Skeletal muscle cell (primary cell): ENCODE measurements at regions not wholly inside any gene's neighbourhood (a gene's known extent, or its start where the extent isn't known, plus 50 kb on each side); places are given as distances from the start of the nearest gene placed in this dataset.
"Not testable (repeated sequence)": the region's sequence is repeated elsewhere in the genome, so short reads cannot be mapped to it uniquely, and the experiment has no call there.

ENCODE experiments used
- DNase-seq: peaks from one replicate; pipeline ENCODE4 v3.0.0-alpha.2; 2010; ENCODE audit warnings: low read depth
- H3K4me3 ChIP-seq: 2 replicates; pipeline ENCODE4 v1.5.1; 2011; ENCODE audit warnings: low read depth, mild to moderate bottlenecking, control low read depth, low read length, moderate library complexity

DNA sequence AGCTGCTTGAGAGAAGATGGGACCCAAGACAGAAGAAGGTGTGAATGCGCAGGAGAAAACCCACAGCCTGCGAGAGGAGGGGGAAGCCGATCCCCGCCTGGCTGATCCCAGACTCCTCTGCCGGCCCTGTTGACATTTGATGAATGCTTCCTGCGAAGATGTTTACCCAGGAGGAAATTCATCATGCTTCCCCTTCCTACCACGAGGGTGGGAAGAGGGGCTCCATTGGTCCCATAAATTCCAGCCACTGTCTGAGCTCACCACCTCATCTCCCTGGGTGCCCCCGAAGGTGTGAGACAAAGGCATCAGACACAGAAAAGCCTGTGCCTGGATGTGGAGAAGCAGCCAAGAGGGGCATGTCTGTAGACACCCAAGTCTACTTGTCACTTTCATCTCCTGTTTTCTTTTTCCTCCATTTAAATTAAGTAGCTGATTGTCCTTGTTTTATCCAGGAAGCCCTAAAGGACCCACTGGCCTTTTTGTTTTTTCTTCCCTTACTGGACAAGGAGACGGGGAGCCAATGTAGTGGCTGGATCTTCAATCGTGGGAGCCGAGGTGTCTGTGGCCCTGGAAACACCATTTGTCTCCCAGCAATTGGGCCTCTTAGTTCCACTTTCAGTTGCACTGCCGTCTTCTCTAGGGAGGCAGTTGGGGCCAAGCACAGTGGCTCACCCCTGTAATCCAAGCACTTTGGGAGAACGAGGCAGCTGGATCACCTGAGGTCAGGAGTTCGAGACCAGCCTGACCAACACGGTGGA is 95.3 kb upstream of the HES1 start:
- H3K4me3 ChIP-seq = no peak overlapping the region
- no peak for DNase-seq

DNA sequence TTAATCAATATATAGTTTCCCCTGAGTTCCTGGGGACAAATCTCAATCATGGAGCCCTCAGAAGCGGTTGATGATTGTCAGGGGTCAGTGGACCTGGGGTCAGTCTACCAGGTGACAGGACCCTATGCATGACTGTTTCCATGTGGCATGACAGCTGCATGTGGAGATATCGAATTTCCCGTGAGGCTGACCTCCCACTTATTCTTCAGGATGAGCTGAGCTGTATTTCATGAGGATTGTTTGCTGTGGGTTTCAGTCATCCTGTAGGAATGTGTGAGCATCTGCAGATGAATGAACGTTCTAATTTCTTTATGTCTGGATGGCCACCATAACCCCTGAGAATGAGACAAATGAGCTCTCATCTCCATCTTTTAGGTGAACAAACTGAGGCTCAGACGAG is 93.0 kb upstream of the HES1 start:
- peak; percentile 73 for DNase-seq
- H3K4me3 ChIP-seq = no peak overlapping the region

DNA sequence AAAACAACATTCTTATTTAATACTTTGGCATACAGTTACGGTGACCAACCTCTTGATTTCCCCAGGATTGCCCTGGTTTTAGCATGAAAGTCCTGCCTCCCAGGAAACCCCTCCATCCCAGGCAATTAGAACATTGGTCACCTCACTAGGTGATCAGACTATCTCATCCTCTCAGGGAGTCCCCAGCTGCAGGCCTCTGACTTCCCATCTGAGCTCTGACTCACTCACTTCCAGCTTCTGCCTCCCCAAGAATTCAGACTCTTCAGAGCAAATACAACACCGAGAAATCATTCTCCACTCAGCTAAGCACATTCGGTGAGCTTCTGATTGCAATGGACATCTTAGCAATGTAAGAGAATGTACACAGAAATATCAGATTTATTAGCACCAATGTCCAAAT is 92.4 kb upstream of the HES1 start:
- peak; percentile 61 for DNase-seq
- no peak overlapping the region for H3K4me3 ChIP-seq

DNA sequence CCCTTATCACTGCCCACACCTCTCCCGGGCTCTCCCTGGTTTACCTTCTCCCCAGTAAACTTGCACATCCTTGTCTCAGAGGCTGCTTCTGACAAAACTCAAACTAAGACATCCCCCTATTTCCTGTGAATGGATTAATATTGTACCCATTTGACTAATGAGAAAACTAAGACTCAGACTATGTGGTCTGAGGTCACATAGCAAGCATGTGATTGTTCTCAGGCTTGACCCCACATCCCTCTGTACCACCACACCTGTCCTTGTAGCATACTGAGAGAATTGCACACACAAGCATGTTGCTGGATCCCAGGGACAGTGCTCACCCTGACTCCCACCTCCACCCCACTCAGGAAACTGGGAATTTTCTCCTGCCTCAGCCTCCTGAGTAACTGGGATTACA is 90.7 kb upstream of the HES1 start:
- DNase-seq = no peak
- no peak overlapping the region for H3K4me3 ChIP-seq

DNA sequence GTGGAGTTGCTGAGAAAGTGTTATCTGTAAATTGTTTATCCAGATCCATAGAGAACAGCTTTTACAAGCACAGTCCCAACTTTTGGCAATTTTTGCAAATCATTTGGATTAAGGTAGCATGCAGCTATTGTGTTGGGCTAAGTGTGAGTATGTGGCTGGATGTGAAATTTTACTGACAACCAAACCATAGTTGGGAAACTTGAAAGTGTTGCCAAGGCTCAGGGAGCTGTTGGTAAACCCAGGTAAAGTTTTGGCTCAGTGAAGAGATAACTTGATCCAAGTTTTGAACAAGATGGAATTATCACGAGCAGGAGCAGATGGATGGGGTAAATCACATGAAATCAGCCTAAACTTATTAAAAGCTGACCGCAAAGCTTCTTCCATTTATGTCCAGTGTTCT is 90.0 kb upstream of the HES1 start:
- no peak for DNase-seq
- H3K4me3 ChIP-seq = no peak overlapping the region

DNA sequence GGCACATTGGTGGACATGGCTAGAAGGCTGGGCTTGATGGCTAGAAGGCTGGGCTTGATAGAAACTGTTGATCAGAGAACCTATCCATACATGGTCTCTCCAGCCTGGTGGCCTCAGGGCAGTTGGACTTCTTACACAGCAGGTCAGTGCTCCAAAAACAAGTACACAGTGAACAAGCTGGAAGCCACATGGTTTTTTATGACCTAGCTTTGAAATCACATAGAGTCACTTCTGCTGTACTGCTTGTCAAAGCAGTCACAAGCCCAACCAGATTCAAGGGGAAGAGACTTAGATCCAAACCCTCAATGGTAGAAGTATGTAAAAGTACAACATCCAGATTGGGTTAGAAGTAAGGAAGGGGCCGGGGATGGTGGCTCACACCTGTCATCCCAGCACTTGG is 89.4 kb upstream of the HES1 start:
- no peak overlapping the region for H3K4me3 ChIP-seq
- no peak for DNase-seq

DNA sequence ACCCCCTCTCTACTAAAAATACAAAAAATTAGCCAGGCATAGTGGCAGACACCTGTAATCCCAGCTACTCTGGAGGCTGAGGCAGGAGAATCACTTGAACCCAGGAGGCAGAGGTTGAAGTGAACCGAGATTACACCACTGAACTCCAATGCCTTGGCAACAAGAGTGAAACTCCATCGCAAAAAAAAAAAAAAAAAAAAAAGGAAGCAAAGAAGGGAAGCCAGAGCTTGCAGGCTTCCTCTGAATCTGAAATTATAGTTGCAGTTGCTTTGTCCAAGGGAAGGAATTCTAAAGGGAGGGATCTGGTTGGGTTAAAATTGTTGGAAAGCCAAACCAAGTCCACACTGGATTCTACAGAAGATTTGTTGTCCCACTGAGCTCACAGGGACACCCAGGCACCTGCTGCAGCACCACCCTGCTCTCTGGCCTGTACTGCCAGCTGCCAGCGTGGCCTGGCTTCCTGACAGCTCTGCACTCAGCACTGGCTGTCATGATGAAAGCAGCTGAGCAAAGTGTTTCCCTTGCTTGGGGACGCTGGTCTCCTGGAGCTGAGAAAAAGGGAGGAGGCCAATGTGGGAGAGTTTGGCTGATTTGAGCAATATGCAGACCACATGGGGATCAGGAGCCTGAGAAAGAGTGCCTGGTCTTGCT is 88.8 kb upstream of the HES1 start:
- no peak overlapping the region for H3K4me3 ChIP-seq
- peak; percentile 59 for DNase-seq

DNA sequence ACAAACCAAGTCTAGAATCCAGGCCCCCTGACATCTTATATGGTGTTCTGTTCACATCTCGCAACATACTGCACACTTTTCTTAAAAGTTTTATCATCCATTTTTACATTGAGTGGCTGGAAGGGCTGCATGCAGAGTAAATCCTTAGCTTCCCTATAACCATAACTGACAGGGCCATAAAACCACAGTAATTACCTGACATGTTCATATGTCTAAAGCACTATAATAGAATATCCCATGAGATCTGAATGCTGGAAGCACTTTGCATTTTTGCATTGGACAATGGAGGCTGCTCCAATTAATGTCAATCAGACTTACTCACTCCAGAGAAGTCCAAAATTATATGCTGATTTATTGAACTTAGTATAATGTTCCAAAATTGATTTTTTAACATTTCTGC is 86.6 kb upstream of the HES1 start:
- no peak for DNase-seq

DNA sequence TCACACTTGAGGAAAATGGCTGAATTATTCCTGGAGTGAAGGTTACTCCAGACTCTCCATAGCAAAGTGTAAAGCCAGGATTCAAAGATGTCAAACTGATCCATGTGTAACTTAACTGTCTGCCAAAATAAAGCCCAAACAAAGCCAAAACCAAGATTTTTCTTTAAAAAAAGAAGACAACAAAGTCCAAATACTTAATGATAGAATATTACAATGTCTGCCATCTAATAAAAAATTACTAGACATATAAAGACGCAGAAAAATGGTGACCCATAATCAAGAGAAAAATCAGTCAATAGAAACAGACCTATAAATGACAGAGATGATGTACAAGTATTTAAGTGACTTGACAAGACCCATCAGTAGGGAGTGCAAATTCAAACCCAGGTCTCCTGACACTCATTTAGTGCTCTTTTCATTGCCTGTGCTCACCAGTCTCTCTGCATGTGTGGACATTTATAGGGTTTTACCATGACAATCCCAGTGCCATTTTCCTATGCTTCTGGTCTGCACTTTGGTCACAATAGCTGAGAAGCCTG is 85.1 kb upstream of the HES1 start:
- DNase-seq = no peak
- no peak overlapping the region for H3K4me3 ChIP-seq

More for the DNA sequence above, 86.6 kb upstream of the HES1 start:
- H3K4me3 ChIP-seq = no peak overlapping the region

DNA sequence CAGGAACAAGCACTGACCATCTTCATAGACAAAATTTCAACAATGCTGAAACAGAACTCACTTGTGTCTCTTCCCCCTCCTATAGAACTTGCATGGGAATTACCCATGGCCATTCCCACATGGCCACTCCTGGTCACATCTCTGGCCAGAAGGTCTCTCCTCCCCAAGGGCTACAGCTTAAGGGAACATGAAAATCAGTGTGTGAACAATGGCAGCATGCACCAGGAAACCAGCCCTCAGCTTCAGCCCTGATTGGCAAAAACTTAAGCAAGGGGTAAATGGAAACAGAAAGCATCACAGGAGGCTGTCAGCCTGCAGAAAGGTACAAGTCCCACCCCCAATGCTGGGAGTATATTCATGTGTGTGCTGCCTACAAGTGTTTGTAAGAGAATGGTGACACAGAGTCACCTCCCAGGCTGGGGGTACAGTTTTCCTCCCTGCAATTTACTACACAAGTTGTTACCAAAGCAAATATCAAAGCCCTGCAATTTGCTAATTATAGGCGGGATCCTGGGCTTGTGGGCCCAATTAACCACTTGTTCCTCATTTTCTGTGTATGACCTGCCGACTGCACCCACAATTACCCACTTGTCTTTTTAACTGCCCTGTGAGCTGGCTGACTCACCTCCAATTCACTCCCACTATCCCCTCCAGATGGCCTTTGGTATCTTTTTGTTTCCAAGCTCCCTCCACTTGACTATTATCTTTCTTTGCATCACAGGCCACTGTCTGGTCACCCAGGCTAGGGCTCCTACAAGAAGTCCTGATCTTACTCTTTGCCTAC is 84.4 kb upstream of the HES1 start:
- no peak overlapping the region for H3K4me3 ChIP-seq
- no peak for DNase-seq

DNA sequence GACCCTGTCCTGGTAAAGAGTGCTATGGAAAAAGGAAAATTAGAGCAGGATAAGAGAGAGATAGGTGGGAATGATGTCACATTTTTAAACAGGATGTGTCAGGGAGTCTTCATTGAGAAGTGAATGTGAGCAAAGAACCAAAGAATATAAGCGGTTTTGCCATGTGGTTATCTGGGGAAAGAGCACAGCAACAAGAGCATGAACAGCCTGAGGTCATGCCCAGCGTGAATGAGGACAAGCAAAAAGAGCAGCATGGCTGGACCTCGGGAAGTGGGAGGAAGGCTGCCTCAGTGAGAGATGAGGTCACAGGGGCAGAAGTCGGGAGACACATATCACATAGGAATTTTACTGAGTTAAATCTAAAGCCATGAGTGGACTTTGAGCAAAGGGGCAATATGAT is 82.8 kb upstream of the HES1 start:
- DNase-seq = no peak
- no peak overlapping the region for H3K4me3 ChIP-seq

DNA sequence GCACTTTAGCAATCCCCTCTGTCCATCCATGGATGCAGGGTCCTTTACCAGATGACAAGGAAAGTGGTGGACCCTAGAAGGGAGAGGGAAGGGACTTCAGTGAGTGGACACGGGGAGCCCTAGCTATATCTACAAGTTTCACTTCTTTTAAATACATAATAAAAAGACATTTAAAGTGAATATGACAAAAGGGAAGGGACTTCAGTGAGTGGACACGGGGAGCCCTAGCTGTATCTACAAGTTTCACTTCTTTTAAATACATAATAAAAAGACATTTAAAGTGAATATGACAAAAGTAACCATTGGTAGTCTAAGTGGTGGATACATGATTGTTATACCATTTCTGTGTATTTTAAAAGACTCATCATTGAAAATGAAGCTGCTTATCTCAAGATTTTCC is 81.9 kb upstream of the HES1 start:
- DNase-seq = no peak
- no peak overlapping the region for H3K4me3 ChIP-seq

DNA sequence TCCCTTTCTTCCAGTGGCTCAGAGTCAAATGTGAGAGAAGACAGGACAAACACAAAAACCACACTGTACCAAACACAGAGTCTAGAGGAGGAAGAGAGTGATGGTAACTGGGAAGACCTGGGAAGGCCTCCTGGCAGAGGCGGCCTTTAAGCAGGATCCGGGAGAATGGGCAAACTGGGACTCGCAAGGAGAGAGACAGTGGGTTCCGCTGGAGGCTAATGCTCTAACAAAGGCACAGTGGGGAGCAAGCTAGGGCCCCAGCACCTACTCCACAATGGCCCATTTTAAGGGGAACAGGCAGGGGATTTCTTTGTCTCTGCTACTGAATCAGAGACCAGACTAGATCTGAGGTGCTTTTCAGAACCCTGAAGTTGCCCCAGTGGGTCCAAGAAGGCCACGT is 81.4 kb upstream of the HES1 start:
- no peak overlapping the region for H3K4me3 ChIP-seq

DNA sequence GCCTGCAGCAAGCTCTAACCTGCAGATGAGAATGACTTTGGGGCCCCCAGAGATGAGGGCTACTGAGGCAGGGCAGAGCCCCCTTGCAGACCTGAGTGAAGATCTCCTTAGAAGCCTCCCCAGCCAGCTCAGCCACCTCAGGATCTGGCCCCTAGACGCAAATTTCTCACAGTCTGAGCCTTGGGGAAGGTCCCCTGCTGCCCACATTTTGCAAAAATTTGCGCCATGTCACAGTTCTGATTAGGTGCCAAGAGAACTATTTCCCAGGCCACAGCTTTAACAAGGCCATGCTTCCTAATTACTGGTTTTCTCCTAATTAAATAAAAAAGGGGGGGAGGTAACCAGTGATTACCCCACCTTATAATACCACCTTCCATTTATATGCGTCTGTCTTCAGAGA is 81.0 kb upstream of the HES1 start:
- no peak overlapping the region for H3K4me3 ChIP-seq
- DNase-seq = no peak

More for the DNA sequence above, 81.4 kb upstream of the HES1 start:
- DNase-seq = no peak

DNA sequence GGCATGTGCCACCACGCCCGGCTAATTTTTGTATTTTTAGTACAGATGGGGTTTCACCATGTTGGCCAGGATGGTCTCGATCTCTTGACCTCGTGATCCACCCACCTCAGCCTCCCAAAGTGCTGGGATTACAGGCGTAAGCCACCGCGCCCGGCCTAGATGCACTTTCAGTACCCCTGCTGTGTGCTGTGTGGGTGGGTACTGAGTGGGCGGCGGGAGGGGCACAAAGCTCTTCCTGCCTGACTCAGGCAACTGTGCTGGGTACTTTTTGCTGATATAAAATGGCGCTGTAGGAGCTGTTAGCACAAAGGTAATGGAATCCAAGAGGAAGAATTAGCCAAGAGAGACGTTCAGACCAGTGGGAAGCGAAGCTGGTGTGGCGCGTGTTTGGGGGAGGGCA is 79.6 kb upstream of the HES1 start:
- H3K4me3 ChIP-seq = not testable (repeated sequence)

DNA sequence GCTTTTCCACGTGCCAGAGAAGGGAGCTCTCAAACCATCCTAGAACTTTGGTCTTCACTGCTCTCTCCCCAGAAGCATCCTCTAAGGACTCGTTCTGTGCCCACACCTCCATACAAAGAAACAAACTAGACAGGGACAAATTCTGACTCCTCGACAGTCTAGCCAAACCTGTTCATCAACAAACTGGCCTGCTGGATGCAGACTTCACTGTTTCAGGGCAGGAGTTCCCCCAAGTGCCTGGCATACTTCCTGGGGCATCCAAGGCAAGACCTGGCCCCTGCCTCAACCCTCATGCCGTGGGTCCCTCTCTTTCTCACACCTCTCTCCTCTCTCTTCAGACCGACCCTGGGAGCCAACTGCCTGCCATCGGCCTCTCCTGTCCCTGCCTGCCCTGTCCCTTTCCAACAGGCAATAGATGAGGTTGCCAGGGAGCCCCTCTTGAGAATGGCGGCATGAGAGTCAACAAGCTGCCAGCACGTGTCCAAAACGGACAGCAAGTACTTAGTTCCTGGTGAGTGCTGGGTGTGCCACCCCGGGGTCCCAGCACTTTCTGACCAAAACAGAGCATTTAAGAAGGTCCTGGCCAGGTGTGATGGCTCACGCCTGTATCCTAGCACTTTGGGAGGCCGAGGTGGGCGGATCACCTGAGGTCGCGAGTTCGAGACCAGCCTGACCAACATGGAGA is 79.1 kb upstream of the HES1 start:
- no peak overlapping the region for H3K4me3 ChIP-seq
- DNase-seq = no peak

More for the DNA sequence above, 79.6 kb upstream of the HES1 start:
- DNase-seq = not testable (repeated sequence)

DNA sequence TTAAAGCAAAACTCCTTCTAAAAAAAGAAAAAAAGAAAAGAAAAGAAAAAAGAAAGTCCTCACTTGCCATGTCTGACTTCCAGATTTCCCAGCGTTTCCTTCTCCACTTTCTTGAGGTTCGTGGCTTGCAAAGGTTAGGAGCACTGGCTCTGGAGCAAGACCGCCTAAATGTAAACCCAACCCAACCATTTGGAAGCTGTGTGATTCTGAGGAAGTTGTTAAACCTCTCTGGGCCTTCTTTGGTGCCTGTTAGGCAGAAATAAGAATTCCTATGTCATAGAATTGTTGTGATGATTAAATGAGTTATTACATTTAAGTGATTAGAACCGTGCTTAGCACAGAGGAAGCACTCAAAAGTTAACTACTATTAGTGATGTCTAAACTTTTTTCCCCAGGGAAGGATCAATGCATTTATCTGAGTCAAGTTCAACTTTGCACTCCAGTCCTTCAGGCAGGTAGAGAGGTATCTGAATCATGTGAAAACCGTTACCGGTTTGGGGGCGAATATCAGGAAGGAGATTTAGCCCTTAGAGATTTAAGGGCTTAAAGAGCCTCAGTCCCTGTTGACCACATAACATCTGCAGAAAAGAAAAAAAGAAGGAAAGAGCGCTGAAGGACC is 78.3 kb upstream of the HES1 start:
- no peak for DNase-seq
- peak overlapping the region; percentile 3 for H3K4me3 ChIP-seq

DNA sequence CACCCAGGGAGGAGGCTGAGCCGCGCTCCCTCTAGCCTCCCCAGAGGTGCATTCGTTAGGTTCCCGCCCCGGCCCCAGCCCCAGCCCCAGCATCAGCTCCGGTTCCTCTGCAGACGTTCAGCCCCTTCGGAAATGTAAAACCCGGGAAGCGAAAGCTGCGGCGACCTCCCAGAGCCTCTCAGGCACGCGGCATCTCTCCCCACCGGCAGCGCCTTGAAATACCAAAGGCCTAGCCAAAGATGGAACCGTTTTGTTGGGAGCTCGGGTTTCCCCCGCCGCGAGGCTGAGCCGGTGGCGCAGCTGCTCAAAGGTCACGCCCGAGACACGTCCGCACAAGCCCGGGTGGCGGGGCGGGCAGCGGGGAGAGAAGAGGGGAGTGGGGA is 77.8 kb upstream of the HES1 start:
- no peak for DNase-seq
- H3K4me3 ChIP-seq = peak overlapping the region; percentile 15

DNA sequence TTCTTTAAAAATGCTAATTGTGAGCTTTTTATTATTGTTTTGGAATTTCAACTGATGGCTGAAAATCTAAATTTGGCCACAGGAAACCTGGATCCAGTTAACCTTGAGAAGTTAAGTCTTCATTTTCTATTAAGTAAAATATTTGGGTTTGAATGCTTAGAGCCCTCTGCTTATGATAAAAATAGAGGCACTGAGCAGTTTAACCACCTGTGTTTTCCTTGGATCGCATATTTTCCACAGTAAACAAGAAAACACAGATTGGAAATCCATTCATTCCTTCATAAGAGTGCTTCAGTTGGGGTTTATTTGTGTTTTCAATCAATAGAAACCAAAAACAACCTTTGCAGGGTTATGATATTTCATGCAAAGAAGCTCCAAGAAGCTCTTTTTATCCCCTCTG is 77.2 kb upstream of the HES1 start:
- no peak for DNase-seq
- H3K4me3 ChIP-seq = no peak overlapping the region
